ENCODE measurements at regions not wholly inside any gene's neighbourhood (a gene's known extent, or its start where the extent isn't known, plus 50 kb on each side); places are given as distances from the start of the nearest gene placed in this dataset.

DNA sequence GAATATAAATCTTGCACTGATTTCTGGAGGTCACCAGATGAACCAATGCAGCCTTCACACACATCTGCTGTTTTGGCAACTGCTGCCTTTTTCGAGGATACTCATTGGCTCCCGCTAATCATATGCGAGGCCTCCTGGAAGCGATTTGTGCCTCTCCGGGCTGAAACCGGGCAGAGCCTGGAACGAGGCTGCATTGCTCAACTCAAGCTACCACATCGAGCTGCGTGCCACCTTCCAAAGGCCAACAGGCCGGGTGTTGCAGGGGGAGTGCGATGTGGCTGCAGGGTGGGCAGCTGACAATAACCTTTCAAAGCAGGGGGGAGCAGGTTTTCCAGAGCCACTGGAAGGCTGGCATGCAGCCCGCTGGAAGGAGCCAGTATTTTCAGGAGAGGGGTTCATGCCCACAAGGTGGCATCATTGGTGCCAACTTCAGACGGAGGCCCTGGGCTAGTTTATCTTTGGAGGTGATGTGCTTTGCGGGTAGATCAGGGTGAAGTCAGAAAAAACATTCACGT lies 122.6 kb upstream of the IFNGR1 start:
- H3K27me3 ChIP-seq (ENCODE audit: control insufficient read depth, insufficient read depth, low read length), result no peaks in the 10 kb centered on the region
- no peak overlapping the region for H3K4me3 ChIP-seq (ENCODE audit: low read depth, low read length)
- no peaks in the 10 kb centered on the region for H3K36me3 ChIP-seq (ENCODE audit: control insufficient read depth, insufficient read depth, low read length)
- peak; percentile 56 for TF ChIP-seq CTCF (IDR thresholded peaks at IDR 0.05; ENCODE audit: insufficient read depth, low read length, poor library complexity, severe bottlenecking)
- DNase-seq (ENCODE audit: low read depth), result no peak

- no peak for DNase-seq (ENCODE audit: low read depth)
- H3K4me3 ChIP-seq (ENCODE audit: low read depth, low read length), result no peak overlapping the region
- H3K36me3 ChIP-seq (ENCODE audit: control insufficient read depth, insufficient read depth, low read length), result no peaks in the 10 kb centered on the region
- H3K27me3 ChIP-seq (ENCODE audit: control insufficient read depth, insufficient read depth, low read length), result no peaks in the 10 kb centered on the region
- no peak for TF ChIP-seq CTCF (IDR thresholded peaks at IDR 0.05; ENCODE audit: insufficient read depth, low read length, poor library complexity, severe bottlenecking)
Observed at GRCh38 chr6:137339929-137340559, 120.9 kb upstream of the IFNGR1 start.

GRCh38 chr6:137334884-137335283 lies 115.7 kb upstream of the IFNGR1 start:
- no peak overlapping the region for H3K4me3 ChIP-seq (ENCODE audit: low read depth, low read length)
- H3K27me3 ChIP-seq (ENCODE audit: control insufficient read depth, insufficient read depth, low read length), result no peaks in the 10 kb centered on the region
- TF ChIP-seq CTCF (IDR thresholded peaks at IDR 0.05; ENCODE audit: insufficient read depth, low read length, poor library complexity, severe bottlenecking), result no peak
- no peak for DNase-seq (ENCODE audit: low read depth)
- no peaks in the 10 kb centered on the region for H3K36me3 ChIP-seq (ENCODE audit: control insufficient read depth, insufficient read depth, low read length)

DNA sequence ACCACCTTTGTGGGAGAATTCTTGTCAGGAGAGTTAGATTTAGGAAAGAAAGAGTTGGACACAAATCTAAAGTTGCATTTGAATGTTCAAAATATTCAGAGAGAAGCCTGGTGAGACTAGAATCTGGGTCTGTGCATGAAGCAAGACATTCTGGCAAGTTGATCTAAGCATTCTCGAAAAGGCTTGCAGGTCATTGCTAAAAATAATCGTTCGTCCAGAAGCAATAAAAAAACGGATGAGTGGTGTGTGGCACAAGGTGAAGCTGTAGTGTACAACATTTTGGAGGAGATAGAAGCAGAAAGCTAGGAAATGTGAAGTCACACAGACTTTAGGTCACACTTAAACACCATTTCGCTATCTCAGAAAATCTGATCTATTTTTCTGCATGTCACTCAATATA lies 114.9 kb upstream of the IFNGR1 start:
- no peak for DNase-seq (ENCODE audit: low read depth)
- no peak overlapping the region for H3K4me3 ChIP-seq (ENCODE audit: low read depth, low read length)
- TF ChIP-seq CTCF (IDR thresholded peaks at IDR 0.05; ENCODE audit: insufficient read depth, low read length, poor library complexity, severe bottlenecking), result no peak
- H3K36me3 ChIP-seq (ENCODE audit: control insufficient read depth, insufficient read depth, low read length), result no peaks in the 10 kb centered on the region
- no peaks in the 10 kb centered on the region for H3K27me3 ChIP-seq (ENCODE audit: control insufficient read depth, insufficient read depth, low read length)

DNA sequence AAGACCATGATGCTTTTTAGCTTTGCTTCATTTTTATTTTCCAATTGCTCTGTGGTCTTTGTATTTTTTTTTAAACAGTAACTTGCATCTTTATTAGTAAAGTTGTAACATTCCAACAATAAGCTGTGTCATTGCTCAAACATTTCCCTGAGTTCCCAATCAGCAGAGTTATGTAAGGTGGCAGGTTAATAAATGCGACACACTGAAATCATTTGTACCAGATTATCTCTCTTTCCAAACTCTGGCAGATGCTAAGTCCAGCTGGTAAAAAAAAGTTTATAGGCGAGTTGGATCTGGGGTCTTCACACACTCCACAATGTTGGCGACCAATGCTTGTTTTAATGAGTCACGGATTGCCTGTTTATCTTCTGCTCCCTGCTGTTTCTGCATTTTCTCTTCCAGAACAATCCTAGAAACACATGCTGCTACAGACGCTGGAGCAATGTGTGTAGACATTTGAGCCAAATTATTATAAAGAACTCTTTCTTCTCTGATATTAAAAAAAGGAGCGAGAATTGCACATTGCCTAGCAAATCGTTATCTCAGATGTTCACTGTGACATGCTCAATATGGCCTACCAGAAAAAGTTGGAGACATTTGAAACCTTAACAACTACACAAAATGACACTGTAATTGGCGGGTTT lies 113.6 kb upstream of the IFNGR1 start:
- no peak overlapping the region for H3K4me3 ChIP-seq (ENCODE audit: low read depth, low read length)
- H3K36me3 ChIP-seq (ENCODE audit: control insufficient read depth, insufficient read depth, low read length), result no peaks in the 10 kb centered on the region
- TF ChIP-seq CTCF (IDR thresholded peaks at IDR 0.05; ENCODE audit: insufficient read depth, low read length, poor library complexity, severe bottlenecking), result no peak
- no peak for DNase-seq (ENCODE audit: low read depth)
- no peaks in the 10 kb centered on the region for H3K27me3 ChIP-seq (ENCODE audit: control insufficient read depth, insufficient read depth, low read length)

Measured in kidney epithelial cell (primary cell).